Endothelial cell of umbilical vein (primary cell): ENCODE measurements at regions not wholly inside any gene's neighbourhood (a gene's known extent, or its start where the extent isn't known, plus 50 kb on each side); places are given as distances from the start of the nearest gene placed in this dataset.

Experiments used
- BruUV-seq: library from RNA; stranded (reverse); fragments of 400-500 nt; replicated peaks from 2 replicates; lab custom pipeline; 2021; lab: Mats Ljungman, UMichigan
- CTCF ChIA-PET: fragments of 300-600, 350-600 bp; sonication (Branson Sonifier 250); formaldehyde crosslinking; loops from one replicate; lab custom pipeline; 2021; ENCODE audit warnings: antibody characterized with exemption, inconsistent platforms; lab: Charles Lee
- POLR2A ChIA-PET: fragments of 300-600, 350-600 bp; sonication (Branson Sonifier 250); formaldehyde crosslinking; loops from one replicate; lab custom pipeline; 2021; ENCODE audit warnings: antibody characterized with exemption, inconsistent platforms; lab: Charles Lee
- DNase-seq: peaks from one replicate; pipeline ENCODE4 v3.0.0-alpha.2; 2011; ENCODE audit warnings: low read depth, low spot score
- FAIRE-seq: peaks from 2 replicates; lab custom pipeline; 2011; peaks lifted over from hg19 to GRCh38; lab: Jason Lieb, UNC
- H2AFZ ChIP-seq: 2 replicates; pipeline ENCODE4 v1.6.0; 2012; ENCODE audit warnings: low read depth, low read length, control low read depth, inconsistent platforms
- H3K27ac ChIP-seq: 2 replicates; pipeline ENCODE4 v1.5.1; 2011; ENCODE audit warnings: low read depth, mild to moderate bottlenecking, control low read depth, low read length, moderate library complexity; ENCODE audit not compliant: insufficient read depth
- H3K27me3 ChIP-seq, 2 experiments: 2 replicates each; pipeline versions ENCODE4 v1.6.0 to v1.6.1; 2011; ENCODE audit warnings: low read length in 2 of 2, mixed read lengths in 1 of 2; ENCODE audit not compliant: control insufficient read depth in 2 of 2, insufficient read depth in 2 of 2
- H3K36me3 ChIP-seq, 2 experiments: 2 replicates in 1 of 2; 3 replicates in 1 of 2; pipeline ENCODE4 v1.5.1; 2011; ENCODE audit warnings: low read length in 2 of 2, mild to moderate bottlenecking in 1 of 2, moderate library complexity in 1 of 2; ENCODE audit not compliant: control insufficient read depth in 2 of 2, insufficient read depth in 2 of 2; ENCODE audit errors: extremely low read depth in 1 of 2
- H3K4me1 ChIP-seq: 3 replicates; pipeline ENCODE4 v1.5.1; 2011; ENCODE audit warnings: mild to moderate bottlenecking, low read length; ENCODE audit not compliant: control insufficient read depth, insufficient read depth; ENCODE audit errors: extremely low read depth
- H3K4me2 ChIP-seq: 2 replicates; pipeline ENCODE4 v1.6.1; 2011; ENCODE audit warnings: low read length, control low read depth, mixed read lengths; ENCODE audit not compliant: insufficient read depth
- H3K4me3 ChIP-seq, 3 experiments: fragments of 200-600 bp in 1 of 3; sonication (generic), shearing (Covaris generic) in 1 of 3; replicated peaks in 1 of 3; 2 replicates each; pipeline ENCODE4 v1.5.1; 2011 to 2016; ENCODE audit warnings: control low read depth in 3 of 3, low read length in 3 of 3, mild to moderate bottlenecking in 2 of 3, inconsistent platforms in 1 of 3, low read depth in 1 of 3, moderate library complexity in 1 of 3; ENCODE audit not compliant: insufficient read depth in 1 of 3
- H3K79me2 ChIP-seq: 2 replicates; pipeline ENCODE4 v1.6.0; 2012; ENCODE audit warnings: low read length, inconsistent platforms; ENCODE audit not compliant: control insufficient read depth, insufficient read depth
- H3K9ac ChIP-seq: replicated peaks from 2 replicates; pipeline ENCODE3; 2011; ENCODE audit warnings: low read length, control low read depth; ENCODE audit not compliant: insufficient read depth; ENCODE audit errors: extremely low read depth
- H3K9me1 ChIP-seq: replicated peaks from 3 replicates; pipeline ENCODE4 v1.6.0; 2011; ENCODE audit warnings: mild to moderate bottlenecking, low read length; ENCODE audit not compliant: control insufficient read depth, insufficient read depth; ENCODE audit errors: extremely low read depth
- H3K9me3 ChIP-seq: replicated peaks from 2 replicates; pipeline ENCODE4 v1.5.1; 2012; ENCODE audit warnings: low read length, inconsistent platforms; ENCODE audit not compliant: control insufficient read depth, insufficient read depth
- H4K20me1 ChIP-seq: replicated peaks from 2 replicates; pipeline ENCODE3; 2011; ENCODE audit warnings: mild to moderate bottlenecking, low read length; ENCODE audit not compliant: control insufficient read depth, insufficient read depth; ENCODE audit errors: extremely low read depth
- EZH2 ChIP-seq: IDR thresholded peaks from 2 replicates; pipeline ENCODE4 v1.6.1; 2012; ENCODE audit warnings: borderline replicate concordance, low read depth, mild to moderate bottlenecking, moderate library complexity, low read length, inconsistent platforms; ENCODE audit not compliant: severe bottlenecking
- FOS ChIP-seq: IDR thresholded peaks from 2 replicates; pipeline ENCODE4 v1.6.1; 2011; ENCODE audit warnings: mild to moderate bottlenecking, low read length, moderate library complexity, borderline replicate concordance; ENCODE audit not compliant: insufficient read depth
- GATA2 ChIP-seq: IDR thresholded peaks from 2 replicates; pipeline ENCODE4 v1.7.0; 2011; ENCODE audit warnings: low read depth, mild to moderate bottlenecking, moderate library complexity, mixed read lengths, low read length; ENCODE audit not compliant: insufficient read length, insufficient read depth
- JUN ChIP-seq: IDR thresholded peaks from 2 replicates; pipeline ENCODE4 v1.6.1; 2011; ENCODE audit warnings: borderline replicate concordance, low read depth; ENCODE audit not compliant: insufficient read length, insufficient read depth
- MAX ChIP-seq: IDR thresholded peaks from 2 replicates; pipeline ENCODE4 v1.6.1; 2011; ENCODE audit not compliant: insufficient read depth, insufficient read length
- MYC ChIP-seq: IDR thresholded peaks from one replicate; pipeline ENCODE4 v1.6.1; 2011; ENCODE audit warnings: mild to moderate bottlenecking, low read depth, low read length
- POLR2A ChIP-seq: IDR thresholded peaks from 2 replicates; pipeline ENCODE4 v1.6.1; 2012; ENCODE audit warnings: low read depth, mild to moderate bottlenecking, control low read depth, low read length
- POLR2AphosphoS5 ChIP-seq: IDR thresholded peaks from 2 replicates; pipeline ENCODE4 v1.6.1; 2012; ENCODE audit warnings: low read depth, mild to moderate bottlenecking, control low read depth, low read length, moderate library complexity; ENCODE audit not compliant: insufficient read depth
- dilution Hi-C: fragments of 300-500 bp; cut with MboI; formaldehyde crosslinking; loops from one replicate; pipeline ENCODE4 v1.15.0; 2019; ENCODE audit warnings: low sequenced_read_pairs; ENCODE audit not compliant: extremely low pct_ligation_motif_present
- intact Hi-C: fragments of 100-400 bp; cut with micrococcal nuclease; formaldehyde crosslinking; loops from one replicate; pipeline ENCODE4 v1.10.0; 2022
- TF ChIP-seq, protein P1 (sequence below), 2 donors: IDR thresholded peaks; 1 replicate in 1 of 2; 2 replicates in 1 of 2; pipeline ENCODE4 v1.5.1; 2011; ENCODE audit warnings: low read length in 2 of 2, mild to moderate bottlenecking in 2 of 2, moderate library complexity in 2 of 2, control low read depth in 1 of 2, inconsistent platforms in 1 of 2, low read depth in 1 of 2; ENCODE audit not compliant: insufficient read depth in 1 of 2; ENCODE audit errors: extremely low read depth in 1 of 2

GRCh38 chr7:110417611-110418010, 673.3 kb upstream of the LRRN3 start:
- Histone ChIP-seq H2AFZ (no peak overlapping the region), H3K4me3 (no peak overlapping the region), H4K20me1 (no peaks in the 10 kb centered on the region), H3K27me3 (no peaks in the 10 kb centered on the region), H3K36me3 (no peaks in the 10 kb centered on the region), H3K9ac (no peak overlapping the region), H3K79me2 (no peaks in the 10 kb centered on the region), H3K27ac (no peak overlapping the region), H3K9me1 (no peaks in the 10 kb centered on the region), H3K9me3 (no peaks in the 10 kb centered on the region), H3K4me2 (no peak overlapping the region), H3K4me1 (no peaks in the 10 kb centered on the region)
- DNase-seq (no peak), FAIRE-seq (no peak)
- dilution Hi-C loops (no loop called here), intact Hi-C loops (no loop called here)
- no TSS peak for BruUV-seq
- POLR2A ChIA-PET = no interaction called here
- CTCF ChIA-PET = no interaction called here
- TF ChIP-seq POLR2AphosphoS5 (no peak), MYC (no peak), POLR2A (no peak), FOS (no peak), JUN (no peak), EZH2 (no peak), MAX (no peak), GATA2 (no peak)
- TF ChIP-seq, protein P1, sequence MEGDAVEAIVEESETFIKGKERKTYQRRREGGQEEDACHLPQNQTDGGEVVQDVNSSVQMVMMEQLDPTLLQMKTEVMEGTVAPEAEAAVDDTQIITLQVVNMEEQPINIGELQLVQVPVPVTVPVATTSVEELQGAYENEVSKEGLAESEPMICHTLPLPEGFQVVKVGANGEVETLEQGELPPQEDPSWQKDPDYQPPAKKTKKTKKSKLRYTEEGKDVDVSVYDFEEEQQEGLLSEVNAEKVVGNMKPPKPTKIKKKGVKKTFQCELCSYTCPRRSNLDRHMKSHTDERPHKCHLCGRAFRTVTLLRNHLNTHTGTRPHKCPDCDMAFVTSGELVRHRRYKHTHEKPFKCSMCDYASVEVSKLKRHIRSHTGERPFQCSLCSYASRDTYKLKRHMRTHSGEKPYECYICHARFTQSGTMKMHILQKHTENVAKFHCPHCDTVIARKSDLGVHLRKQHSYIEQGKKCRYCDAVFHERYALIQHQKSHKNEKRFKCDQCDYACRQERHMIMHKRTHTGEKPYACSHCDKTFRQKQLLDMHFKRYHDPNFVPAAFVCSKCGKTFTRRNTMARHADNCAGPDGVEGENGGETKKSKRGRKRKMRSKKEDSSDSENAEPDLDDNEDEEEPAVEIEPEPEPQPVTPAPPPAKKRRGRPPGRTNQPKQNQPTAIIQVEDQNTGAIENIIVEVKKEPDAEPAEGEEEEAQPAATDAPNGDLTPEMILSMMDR (IDR thresholded peaks at IDR 0.05; ENCODE audit: extremely low read depth in 1 of 2, insufficient read depth in 1 of 2, low read depth in 1 of 2, low read length in 2 of 2) = no peak
